Stimulated activated CD4-positive, alpha-beta T cell treated with anti-CD3 and anti-CD28 coated beads, Interleukin-2, amount 100 ng/mL, for 48 hours (primary cell): ENCODE measurements at regions not wholly inside any gene's neighbourhood (a gene's known extent, or its start where the extent isn't known, plus 50 kb on each side); places are given as distances from the start of the nearest gene placed in this dataset.

Experiments
- DNase-seq, 2 donors: peaks; one replicate each; pipeline ENCODE4 v3.0.0-alpha.2; 2020

DNA sequence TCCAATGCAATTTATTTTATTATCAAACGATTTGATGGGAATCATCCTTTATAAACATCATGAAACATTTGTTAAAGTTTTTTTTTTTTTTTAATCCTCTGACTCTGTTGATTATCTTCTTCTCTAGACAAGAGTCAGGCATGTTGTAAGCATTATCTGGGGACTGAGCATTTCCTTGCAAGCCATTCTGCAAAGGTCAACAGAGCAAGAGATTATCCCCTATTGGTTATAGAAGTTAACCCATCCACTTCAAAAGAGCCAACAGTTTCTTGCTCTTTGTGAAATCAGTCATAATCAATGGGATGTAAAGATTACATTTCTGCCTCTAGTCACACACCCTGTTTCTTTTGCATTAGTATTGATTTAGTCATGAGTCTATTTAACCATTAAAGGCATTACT, 368.8 kb upstream of the ADGRL4 start:
- DNase-seq: no peak

DNA sequence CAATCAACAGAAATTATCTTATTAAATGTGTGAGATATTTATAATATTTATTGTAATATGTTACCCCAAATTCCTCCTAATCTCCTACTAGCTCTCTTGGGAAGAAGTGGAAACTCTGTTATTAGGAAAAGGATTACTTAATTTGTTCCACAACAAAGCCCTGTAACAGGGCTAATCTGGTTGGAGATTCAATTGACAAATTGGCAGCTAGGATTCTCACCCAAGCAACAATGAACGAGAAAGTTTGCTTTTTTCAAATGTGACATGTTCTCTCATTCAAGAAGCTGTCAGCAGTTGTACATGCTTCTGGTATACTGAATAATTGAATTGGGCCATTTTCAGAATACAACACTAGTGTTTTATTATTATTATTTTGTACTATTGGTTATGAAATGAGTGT, 367.9 kb upstream of the ADGRL4 start:
- DNase-seq: no peak

DNA sequence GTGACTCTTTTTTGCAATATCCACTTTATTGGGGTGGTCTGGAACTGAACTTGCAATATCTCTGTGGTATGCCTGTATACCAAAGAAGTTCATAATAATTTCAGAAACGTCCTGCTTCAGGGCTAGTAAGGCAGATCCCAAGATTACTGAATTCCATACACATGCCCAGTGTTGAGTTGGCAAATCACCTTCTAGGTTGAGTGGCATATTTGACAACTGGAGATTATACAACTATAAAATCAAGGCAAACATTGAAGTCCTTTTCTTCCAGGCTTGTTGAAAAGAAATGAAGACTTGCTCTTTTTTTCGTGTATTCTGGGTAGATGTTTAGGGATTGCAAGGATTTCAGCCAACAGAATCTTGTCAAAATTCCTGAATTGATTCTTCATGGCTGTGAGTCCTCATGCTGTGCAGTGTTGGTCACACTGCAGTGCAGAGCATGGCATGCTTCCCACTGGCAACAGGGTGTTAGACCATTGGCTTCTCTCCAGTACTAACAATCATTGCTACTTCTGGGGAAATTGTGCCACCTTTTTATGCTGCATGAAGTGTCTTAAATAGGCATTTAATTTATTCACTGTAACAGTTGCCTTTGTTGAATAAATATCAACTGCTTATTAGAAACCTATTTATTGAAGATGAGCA, 367.1 kb upstream of the ADGRL4 start:
- DNase-seq: no peak

DNA sequence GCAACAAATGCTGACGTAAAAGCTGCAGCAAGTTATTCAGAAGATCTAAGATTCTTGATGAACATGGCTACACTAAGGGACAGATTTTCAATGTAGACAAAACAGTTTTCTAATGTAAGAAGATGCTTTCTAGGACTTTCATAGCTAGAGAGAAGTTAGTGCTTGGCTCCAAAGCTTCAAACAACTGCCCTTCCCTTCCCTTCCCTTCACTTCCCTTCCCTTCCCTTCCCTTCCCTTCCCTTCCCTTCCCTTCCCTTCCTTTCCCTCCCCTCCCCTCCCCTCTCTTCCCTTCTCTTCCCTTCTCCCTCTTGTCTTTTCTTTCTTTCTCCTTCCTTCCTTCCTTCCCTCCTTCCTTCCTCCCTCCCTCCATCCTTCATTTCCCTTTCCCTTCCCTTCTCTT, 365.3 kb upstream of the ADGRL4 start:
- DNase-seq: no peak

DNA sequence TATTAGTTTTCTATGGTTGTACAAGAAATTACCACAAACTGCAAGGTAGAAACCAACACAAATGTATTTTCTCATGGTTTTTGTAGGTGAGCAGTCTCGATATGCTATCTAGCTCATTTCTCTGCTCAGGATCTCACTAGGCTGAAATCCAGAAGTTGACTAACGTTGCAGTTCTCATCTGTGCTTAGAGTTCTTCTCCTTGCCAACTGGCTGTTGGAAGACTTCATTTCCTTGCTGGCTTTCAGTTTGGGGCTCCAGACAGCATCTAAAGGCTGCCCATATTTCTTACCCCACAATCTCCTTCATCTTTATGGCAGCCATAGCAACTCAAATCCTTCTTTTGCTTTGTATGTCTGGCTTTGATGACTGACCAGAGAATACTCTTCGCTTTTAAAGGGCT, 362.6 kb upstream of the ADGRL4 start:
- no peak for DNase-seq

DNA sequence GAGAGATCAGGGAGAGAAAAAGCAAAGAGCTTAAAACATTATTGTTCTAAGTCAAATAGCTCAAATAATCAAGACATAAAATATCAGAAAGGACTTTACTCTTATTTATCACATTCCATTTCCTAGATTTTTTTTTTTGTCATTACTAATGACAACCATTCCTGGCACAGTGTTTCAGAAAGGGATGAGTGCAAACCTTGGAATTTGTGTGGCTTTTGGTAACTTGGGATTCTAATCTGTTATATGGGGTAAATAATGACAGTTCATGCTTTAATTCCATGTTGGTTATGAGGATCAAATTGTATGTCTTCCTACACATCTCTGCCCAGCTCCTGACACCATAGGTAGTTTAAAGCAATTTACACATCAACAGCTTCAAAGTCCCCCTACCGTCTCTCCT, 358.4 kb upstream of the ADGRL4 start:
- no peak for DNase-seq

DNA sequence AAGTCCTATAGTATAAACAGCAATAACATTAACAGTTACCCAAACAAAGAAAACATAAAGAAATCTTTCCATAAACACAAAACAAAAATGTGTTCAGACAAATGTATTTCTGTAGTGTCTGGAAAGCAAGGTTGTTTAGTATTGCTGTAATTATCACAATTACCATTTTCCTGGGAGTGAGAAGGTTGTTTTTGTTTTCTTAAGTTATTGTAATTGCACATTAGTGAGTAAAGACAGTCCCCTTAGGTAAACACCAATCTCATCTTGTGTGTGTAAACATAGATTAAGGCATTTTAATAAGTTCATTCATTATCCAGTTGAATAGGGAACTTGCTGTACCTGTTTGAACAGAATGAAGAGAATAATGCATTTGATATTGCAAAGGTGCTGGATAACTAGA, 356.9 kb upstream of the ADGRL4 start:
- no peak for DNase-seq

DNA sequence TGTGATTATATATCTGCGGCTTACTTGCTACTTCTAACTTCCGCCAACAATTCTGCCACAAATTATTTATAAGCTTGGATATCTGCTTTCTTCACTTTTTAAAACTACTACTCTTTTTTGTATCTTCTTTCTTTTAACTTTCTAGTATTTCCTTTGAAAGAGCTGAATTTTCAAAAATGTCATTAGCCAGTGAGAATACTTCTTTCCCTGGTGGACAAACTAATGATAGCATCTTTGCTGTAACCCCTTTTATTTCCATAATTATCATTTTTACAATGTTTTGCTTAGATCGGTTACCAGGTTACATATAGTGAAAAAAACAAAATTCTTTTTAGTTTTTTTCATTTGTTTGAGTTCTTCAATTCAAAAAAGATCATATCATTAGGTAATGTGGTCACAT, 355.9 kb upstream of the ADGRL4 start:
- DNase-seq: no peak

DNA sequence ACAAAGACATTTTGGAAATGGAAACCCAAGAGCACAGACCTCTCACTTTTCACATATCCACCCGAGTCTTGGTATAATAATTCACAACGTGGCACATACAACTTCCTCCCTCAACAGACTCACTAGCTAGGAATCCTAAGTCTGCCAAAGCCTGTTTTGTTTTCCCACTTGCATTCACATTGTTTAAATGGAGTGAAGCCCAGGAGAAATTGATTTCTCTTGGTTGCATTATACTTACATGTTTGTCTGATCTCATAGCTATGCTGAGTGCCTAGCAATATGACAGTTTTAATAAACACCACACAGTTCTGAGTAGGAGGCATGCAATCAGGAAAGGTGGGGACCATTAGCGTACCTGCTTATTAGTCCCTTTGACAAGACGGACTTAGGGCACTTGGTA, 348.6 kb upstream of the ADGRL4 start:
- no peak for DNase-seq

DNA sequence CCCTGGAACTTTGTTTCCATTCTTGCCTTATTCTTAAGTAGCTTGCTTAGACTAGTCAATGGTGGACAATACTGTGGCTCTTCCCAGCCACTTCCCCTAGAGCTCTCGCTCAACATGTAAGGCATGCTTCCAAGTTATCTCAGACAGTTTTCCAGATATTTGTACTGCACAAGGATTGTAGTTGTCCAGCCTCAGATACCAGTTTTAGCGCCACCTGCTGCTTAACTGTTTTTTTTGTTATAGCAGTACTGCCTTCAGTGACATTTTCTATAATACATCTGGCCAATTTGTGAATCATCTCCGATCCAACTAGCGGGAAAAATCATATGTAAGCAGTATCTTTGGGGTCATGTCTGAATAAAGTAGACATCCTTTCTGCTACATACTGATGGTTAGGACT, 346.7 kb upstream of the ADGRL4 start:
- DNase-seq: no peak

DNA sequence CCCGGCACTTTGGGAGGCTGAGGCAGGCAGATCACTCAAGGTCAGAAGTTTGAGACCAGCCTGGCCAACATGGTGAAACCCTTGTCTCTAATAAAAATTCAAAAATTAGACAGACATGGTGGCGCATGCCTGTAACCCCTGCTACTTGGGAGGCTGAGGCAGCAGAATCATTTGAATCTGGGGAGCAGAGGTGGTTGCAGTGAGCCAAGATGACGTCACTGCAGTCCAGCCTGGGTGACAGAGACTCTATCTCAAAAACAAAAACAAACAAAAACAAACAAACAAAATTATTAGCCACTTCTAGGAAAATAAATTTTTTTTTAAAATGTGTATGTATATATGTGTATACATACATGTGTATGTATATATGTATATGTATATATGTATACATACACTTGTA, 320.3 kb upstream of the ADGRL4 start:
- DNase-seq: no peak

DNA sequence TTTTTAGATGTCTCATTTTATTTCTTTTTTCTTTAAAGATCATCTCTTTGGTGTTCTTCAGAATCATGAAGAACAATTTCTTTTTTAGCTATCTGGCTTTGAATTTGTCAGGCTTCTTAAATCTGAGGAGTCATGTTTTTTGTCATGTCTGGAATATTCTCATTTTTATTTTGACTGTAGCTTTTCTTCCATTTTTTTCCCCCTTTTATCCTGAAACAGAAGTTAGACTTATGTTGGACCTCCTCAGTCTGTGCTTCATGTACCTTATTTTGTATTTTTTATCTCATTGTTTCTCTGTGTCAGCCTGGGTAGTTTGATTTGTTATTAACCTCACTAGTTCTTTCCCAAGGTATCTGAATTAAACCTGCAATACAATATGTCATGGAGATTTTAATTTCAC, 319.2 kb upstream of the ADGRL4 start:
- no peak for DNase-seq

DNA sequence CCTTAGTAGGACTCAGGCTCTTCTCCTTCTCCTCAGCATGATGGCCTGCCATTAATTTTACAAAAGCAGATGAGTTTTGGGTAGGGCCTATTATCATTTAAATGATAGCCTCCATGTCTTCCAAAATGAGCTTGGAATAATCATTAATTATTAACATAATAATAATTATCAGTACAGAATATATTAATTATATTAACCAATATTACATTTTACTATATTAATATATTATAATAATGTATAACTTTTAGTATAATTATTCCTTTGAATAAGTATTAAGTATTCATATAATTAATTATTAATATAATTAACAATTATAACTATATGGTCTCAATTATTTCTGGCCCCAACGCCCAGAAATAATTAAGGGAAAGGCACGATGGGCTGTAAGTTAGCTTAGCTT, 318.6 kb upstream of the ADGRL4 start:
- no peak for DNase-seq

DNA sequence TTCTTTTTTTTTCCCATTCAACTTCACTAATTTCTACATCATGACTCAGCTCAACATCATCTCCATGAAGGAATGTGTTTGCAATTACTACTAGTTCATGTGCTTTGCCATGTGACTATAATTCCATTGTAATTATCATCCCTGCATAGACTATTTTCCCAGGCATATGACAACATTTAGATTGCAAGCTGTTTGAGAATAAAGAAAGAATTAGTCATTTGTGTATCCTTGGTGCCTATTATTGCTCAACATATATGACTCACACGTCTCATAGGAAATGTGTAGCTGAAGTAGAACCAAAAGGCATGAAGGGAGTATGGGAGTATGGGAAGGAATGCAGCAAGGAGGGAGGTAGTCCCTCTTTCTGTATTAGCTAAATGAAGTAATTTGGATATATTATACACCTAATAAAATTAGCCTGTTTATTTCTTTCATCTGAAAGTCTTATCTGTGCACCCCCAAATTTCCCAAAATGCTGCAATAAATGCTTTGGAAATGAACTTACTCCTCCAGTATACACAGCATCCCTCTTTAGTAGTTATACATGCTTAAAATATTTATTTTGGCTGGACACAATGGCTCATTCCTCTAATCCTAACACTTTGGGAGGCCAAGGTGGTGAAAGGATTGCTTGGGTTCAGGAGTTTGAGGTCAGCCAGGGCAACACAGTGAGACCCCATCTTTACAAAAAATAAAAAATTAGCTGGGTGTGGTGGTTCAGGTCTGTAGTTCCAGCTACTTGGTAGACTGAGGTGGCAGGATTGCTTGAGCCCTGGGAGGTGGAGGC, 316.9 kb upstream of the ADGRL4 start:
- DNase-seq: no peak

DNA sequence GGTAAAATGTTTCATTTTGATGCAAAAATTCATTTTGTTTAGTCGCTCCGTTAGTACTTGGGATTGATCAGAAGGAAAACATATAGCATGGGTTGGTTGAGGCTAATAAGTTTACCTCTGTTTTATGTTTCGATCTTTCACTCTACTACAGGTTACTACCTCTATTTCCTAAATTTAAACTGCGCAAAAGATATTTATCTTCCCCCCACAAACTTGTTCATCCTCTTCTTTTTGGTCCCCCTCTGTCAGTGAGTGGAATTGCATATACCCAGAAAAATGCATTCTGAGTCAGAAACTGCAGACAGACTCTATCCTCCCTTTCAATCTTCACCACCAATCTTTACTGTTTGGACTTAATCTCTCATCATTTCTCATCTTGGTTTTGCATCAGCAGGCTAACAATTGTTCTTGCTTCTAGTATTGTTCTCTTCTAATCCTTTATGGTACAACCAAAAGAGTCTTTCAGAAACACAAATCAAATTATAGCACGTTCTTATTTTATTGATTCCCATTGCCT, 316.0 kb upstream of the ADGRL4 start:
- no peak for DNase-seq

DNA sequence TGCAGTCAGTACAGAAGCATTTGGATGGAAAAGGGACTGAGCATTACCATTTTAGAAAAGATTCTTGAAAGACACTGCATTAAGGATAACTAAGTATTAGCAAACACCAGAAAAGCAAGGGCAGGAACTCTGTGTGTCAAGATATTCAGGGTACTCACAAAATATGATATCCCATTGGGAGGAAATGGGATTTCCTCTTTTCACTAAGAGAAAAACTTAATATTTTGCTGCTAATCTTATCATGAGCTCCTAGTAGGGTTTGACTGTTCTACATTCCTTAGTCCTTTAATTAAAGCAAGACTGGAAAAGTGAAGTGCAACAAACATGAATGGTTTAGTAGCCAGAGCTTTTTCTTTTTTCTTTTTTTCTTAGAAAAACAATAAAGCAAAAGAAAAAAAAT, 305.9 kb upstream of the ADGRL4 start:
- DNase-seq: no peak

DNA sequence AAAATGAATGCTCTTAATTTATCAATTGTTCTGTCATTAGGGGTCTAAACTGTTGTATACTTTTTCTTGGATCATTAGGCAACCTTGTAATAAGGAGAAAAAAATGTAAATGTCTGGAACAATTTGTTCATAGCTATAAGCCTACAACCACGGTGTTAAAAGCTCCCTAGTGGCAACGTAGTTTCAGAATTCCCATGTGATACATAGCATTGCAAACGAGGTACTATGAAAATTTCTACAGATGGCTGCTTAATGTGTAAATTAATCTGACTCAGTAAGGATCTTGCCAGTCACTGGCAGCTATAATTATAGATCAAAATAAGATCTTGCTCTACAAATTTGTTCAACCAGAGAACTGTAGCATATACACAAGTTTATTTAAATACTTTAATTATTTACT, 304.1 kb upstream of the ADGRL4 start:
- DNase-seq: no peak

DNA sequence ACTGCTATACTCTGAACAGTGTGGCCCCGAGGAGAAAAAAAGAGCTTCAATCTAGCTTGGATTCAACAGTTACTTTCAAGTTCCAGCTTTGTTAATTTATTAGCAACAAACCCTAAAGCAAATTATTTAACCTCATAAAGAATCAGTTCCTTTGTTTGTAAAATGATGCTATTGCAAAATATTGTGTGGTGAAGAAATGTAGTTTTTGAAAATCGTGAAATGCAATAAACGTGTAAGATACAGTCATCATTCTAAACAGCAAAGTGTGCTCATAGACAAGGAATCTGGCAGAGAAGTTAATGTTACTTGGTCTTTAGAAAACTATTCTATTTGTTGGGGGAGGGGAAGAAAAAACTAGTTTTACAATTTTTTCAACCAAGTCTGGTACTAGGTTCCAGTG, 297.6 kb upstream of the ADGRL4 start:
- no peak for DNase-seq

DNA sequence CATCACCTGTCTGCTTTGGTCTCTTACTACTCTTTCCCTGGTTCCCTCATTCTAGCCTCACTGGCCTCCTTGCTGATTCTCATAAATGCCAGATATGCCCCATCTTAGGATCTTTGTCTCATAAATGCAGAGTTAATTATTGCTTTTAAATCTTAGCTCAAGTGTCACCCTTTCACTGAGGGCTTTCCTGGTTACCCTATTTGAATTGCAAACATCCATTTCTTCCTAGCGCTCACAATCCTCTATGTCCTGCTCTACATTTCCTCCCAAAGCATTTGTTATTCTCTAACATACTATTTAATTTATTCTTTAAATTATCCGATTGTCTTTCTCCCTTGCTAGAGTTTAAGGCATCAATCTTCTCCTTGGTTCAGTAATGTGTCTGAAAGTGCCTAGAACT, 296.5 kb upstream of the ADGRL4 start:
- DNase-seq: no peak

DNA sequence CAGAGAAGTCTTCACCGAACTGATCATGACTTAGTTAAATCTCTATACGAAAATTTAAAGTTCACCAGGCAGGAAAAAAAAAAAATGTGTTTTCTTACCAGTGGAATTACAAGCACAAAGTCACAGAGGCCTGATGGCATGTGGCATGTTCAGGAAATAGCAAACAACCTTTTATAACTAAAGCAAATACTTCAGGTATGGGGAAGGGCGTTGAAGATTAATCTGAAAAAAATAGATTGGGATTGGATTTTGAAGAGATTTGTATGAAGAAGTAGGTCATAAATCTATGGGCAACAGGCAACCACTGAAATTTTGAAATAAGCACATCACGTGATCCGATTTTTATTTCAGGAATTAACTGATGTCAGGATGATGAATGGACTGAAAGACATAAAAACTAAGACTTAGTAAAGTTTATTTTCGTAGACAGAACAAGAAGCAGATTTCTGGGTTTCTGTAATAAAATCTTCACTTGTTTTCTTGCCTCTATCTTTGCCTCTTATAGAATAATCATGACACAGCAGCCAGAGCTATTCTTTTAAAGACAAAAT, 295.9 kb upstream of the ADGRL4 start:
- DNase-seq: no peak

DNA sequence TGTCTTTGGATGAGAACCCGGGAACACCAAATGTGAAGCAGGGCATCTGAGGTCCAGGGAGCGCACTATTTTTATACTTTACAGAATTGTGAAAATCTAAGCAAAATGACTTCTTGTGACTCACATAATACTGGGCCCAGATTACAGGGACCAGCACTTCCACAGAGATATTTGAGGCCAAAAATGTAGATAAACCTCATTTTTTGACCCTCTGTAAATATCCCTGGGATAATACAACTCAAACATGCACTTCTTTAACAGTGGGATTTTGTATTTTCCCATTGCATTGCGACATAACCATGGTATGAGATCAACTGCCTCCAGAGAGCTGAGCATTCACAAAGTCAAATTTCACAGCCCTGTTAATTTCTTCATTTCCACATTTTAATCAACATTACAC, 289.4 kb upstream of the ADGRL4 start:
- no peak for DNase-seq

DNA sequence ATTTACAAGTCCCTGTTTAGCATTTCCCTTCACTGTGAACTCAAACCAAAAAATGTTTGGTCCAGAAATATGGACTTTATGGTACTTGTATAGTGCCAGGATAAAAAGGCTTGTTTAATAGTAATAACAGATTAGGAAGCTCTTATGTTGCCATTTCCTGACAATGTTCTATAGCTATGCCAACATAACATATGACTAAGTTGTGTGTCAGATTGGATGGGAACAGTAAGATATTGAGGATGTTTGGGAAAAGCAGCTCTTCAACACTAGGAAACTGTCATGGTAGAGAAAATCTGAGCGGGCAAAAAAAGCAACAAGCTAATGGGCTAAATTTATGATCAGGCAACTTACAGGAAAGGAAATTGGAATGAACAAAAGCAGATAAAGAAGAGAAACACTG, 287.1 kb upstream of the ADGRL4 start:
- DNase-seq: no peak

DNA sequence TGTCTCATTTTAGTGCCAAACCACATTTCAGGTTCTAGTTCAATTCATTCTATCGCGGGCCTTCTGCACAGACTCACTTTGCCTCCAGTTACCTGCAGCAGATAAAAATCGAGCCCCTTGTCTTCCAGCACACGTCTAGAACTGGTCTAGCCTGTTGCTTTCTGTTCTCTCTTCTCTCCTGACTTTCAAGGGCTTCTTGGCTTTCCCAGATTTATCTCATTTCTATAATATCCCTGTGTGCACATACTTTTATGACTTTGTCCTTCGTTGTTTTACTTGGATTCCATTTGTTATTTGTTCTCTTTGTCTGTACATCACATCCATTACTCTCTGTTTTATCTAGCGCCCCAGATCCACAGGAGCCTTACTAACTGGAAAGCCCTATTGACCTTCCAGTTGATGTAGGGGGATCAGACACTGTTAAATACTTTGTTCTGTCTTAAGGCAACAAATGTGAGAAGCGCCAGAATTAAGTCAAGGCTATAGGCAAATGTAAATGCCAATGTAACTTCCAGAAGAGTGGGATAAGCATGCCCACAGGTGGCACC, 284.5 kb upstream of the ADGRL4 start:
- DNase-seq: no peak

DNA sequence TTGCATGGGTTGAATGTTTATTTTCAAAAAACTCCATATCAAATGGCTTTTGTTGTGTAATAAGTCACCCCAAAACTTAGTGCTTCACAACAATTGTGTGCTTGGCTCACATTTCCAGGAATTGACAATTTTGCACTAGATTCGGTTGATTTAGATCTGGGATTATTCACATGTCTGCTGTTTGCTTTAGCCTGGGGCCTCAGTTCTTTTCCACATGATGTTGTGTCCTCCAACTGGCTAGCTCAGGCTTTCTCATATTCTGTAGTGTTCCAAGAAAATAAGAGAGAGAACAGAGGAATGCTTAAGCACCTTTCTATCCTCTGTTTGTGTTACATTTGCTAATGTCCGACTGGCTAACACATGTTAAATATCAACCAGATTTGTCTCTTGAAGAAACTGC, 281.5 kb upstream of the ADGRL4 start:
- no peak for DNase-seq
